Right forelimb (tissue), 1 donor: ENCODE measurements at regions not wholly inside any gene's neighbourhood (a gene's known extent, or its start where the extent isn't known, plus 50 kb on each side); places are given as distances from the start of the nearest gene placed in this dataset.
"Not testable (repeated sequence)": the region's sequence is repeated elsewhere in the genome, so short reads cannot be mapped to it uniquely, and the experiment has no call there.

Experiments
- DNase-seq: peaks from one replicate; pipeline ENCODE4 v3.0.0-alpha.2; 2018

GRCh38 chr4:133585323-133585722 is 436.2 kb downstream of the PCDH10 start:
- no peak for DNase-seq

DNA sequence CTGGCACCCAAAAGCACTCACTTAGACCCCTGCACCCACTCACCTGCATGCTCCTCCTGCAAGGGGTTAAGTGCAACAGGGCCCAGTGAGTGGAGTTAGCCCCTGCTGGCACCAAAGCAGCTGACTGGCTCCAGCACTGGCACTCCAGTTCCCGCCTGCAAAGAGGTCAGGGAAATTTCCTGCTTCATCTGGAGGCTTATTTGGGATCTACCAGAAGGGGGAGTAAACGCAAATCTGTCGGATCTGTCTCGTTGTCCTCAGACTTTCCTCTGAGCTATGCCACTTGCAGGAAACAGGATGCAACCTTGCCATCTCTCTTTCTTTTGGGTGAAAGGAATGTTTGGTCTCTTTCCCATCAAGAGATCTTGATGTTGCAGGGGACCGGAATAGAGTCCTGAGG is 435.6 kb downstream of the PCDH10 start:
- no peak for DNase-seq

GRCh38 chr4:133581996-133582619 is 433.0 kb downstream of the PCDH10 start:
- DNase-seq, result no peak

DNA sequence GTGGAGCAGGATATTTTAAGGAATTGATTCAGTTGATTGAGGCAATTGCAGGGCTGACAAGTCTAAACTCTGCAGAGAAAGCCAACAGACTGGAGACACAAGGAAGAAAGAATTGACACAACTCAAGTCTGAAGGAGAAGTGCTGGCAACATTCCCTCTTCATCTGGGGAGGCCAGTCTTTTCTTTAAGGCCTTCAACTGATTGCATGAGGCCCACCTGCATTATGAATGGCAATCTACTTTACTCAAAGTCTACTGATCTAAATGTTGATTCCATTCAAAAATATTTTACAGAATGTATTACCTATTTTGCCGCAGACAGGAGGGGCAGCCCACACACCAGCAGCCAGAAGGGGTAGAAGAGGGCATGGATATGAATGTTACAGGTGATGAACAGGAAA is 425.2 kb downstream of the PCDH10 start:
- DNase-seq, result no peak

DNA sequence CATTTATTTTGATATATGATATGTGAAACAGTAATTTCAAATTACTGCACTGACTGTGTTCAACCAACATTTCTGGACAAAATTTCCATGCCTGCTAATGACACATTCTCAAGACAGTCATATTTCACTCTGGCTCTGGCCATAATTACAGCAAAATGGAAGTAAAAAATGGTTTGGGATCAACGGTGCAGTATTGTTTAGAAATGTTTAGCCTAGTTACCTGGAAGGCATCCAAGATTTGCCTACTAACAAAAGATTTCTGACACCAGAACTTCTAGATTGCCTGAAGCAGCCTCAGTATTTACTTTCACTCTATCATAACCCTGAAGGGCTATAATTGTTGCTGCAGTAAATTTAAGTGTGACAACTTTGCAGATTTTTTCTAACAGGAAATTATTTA is 416.3 kb downstream of the PCDH10 start:
- DNase-seq, result no peak

DNA sequence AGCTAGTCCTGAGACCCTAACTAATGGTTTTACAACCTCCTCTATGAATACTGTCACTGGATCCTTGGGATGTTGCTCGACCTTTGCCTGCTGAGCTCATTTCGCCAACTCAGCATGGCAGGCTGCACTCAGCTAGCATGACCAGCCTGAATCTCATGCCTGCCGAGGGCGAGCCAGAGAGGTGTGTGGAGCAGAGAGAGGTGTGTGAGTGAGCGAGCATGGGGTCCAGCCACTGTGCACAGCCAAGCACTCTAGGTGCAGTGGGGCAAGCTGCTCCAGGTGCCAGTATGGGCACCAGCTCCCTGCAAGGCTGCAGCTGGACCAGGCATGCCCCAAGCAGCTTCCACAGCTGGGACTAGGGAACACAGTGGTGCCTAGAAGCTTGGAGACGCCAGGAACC is 410.9 kb downstream of the PCDH10 start:
- DNase-seq, result no peak

DNA sequence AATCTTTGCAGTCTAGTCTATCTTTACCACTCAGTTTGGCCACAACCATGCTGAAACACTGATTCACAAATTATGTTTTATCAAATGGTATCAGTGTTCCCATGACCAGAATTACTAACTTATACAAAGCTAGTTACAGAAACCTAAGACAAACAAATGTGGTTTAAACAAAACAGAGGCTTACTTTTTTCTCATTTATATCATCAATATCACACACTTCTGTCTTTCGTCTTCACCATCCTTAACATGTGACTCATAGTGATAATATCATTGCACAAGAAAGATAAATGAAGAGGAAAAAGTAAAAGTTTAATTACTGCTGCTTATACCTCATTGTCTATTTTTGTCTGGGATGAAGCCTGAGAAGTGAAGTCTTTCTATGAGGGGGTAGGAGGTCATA is 406.6 kb downstream of the PCDH10 start:
- no peak for DNase-seq

GRCh38 chr4:133550436-133550835 is 401.3 kb downstream of the PCDH10 start:
- no peak for DNase-seq

DNA sequence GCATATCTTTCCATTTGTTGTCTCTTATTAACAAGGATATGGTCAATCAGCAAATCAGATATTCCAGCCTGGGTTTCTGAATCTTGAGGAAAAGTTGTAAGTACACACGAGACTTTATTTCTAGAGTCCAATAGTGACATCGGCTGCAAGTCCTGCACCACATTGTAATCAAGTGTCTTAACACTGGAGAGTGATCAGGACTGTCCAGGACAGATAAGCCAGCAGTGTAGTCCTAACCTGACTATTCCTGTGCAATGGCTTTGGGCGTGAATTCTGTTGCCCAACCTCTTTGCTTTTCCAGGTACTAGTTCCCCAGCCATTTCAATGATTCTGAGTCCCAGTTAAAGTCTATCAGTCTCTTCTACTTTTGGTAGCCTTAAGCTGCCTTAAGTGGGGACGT is 395.0 kb downstream of the PCDH10 start:
- no peak for DNase-seq

GRCh38 chr4:133537780-133538281 is 388.7 kb downstream of the PCDH10 start:
- DNase-seq, result no peak

GRCh38 chr4:133534224-133534623 is 385.1 kb downstream of the PCDH10 start:
- DNase-seq, result not testable (repeated sequence)

GRCh38 chr4:133524369-133524768 is 375.3 kb downstream of the PCDH10 start:
- no peak for DNase-seq

DNA sequence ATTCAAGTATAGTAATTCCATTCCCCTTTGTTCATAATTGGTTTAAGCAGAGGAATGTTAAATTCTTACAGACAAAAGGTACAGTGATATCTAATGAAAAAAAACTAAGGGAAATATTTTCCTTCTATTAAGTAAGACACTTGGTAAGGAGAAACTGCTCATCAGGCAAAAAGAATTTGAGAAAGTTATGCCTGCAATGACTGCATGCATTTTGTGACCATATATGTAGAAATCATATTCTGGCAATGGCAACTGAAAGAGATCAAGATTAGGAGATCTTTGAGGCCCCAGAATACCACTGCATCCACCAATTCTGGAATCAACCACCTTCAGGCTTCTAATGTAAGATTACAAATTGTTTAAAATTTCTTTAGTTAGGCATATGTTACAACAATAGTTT is 364.8 kb downstream of the PCDH10 start:
- no peak for DNase-seq

DNA sequence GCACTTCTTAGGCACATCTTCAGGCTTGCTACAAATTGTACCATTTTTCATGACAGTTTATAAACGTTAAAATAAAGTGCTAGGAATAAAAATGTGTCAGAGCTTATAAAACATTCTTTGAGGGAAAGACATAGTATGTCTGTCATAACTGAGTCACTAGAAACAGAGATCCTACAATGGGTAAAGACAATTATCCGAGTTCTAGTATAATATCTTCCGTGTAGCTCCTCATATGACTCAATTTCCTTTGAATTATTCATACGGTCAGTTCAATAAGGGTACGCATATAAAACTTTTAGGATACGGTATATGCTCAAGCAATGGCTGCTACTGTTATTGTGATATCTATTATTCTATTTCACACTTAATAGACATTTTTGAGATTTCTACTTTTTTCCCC is 349.1 kb downstream of the PCDH10 start:
- DNase-seq, result no peak

- DNase-seq, result no peak
Measured at GRCh38 chr4:133493776-133494175, 344.7 kb downstream of the PCDH10 start.

DNA sequence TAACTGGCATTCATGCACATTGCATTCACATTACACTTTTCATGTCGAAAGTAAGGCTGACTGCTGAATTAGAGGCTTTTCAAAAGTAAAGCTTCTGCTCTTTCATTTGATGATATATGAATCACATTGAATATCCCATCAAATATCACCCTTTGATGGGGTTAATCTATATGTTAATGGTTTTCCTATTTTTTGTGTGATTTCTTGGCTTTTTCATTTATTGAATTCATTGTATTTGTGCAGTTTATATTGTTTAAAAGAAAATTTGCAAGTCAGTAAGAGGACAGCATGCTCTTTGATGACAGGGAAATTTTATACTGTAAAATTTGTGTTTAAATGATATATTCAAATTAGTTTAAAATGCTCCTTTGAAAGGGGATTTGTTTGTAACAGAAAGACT is 344.1 kb downstream of the PCDH10 start:
- DNase-seq, result no peak

- no peak for DNase-seq
Measured at GRCh38 chr4:133484287-133484686, 335.2 kb downstream of the PCDH10 start.

GRCh38 chr4:133483600-133484246 is 334.6 kb downstream of the PCDH10 start:
- no peak for DNase-seq

DNA sequence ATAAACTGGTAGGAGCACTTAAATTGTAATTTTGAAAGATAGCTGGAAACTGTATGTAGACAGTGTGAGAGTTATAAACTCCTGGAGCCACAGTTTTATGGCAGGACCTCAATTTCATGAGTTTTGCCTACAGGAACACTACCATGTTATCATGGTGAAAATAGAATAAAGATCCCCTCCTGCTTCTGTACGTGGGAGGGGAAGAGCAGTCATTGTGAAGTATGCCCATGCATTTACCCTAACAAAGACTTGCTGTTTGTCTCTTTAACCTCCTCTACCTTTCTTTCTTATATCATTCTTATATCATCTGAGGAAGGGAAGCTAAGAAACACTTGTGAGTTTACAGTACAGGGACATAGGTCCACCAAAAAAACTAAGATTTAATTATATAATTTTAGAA is 327.0 kb downstream of the PCDH10 start:
- DNase-seq, result no peak

GRCh38 chr4:133474501-133474900 is 325.4 kb downstream of the PCDH10 start:
- no peak for DNase-seq

- DNase-seq, result no peak
Measured at GRCh38 chr4:133472244-133472643, 323.1 kb downstream of the PCDH10 start.

- no peak for DNase-seq
Measured at GRCh38 chr4:133467290-133467947, 318.3 kb downstream of the PCDH10 start.

DNA sequence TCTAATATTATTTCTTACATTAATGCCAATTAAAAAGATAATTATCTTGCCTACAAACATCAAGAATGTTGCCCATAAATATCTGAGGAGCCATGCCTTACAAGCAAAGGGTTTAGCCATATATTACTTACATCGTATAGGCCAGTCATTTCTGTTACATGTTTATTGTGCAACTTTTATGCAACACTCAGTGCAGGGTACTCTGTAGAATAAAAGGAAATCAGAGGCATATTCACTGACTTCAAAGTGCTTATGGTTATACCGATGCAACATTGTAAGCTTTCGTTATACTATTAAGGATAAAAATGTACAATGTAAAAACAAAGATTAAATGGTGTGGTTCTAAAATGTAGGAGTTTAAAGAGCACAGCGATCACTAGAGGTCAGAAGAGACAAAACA is 315.9 kb downstream of the PCDH10 start:
- no peak for DNase-seq

DNA sequence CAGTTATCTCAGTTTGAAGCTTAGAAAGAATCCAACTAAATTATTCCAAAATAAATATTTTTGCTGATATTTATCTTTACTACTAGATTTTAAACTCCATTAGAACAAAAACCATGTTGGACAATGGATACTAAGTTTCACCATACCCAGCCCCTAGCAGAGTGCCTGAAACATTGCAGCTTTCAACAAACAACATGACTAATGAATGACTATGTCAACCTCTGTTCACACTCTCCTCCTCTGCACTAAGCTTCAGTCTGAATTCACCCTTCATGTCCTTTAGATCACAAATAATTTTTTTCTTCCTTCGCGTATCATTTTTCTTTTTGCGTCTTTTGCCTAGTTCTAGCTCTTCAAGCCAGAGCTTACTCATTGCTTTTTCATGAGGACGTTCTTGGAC is 315.2 kb downstream of the PCDH10 start:
- DNase-seq, result no peak
